Astrocyte (in vitro differentiated cells and primary cell): ENCODE measurements at regions not wholly inside any gene's neighbourhood (a gene's known extent, or its start where the extent isn't known, plus 50 kb on each side); places are given as distances from the start of the nearest gene placed in this dataset.
"Not testable (repeated sequence)": the region's sequence is repeated elsewhere in the genome, so short reads cannot be mapped to it uniquely, and the experiment has no call there.

Experiments
- CTCF ChIP-seq: IDR thresholded peaks from 2 replicates; pipeline ENCODE4 v1.5.1; 2011; ENCODE audit warnings: low read depth, mild to moderate bottlenecking, inconsistent platforms, low read length, moderate library complexity; ENCODE audit not compliant: insufficient read depth
- EZH2 ChIP-seq: IDR thresholded peaks from 2 replicates; pipeline ENCODE4 v1.6.1; 2012; ENCODE audit warnings: mild to moderate bottlenecking, low read length, inconsistent platforms; ENCODE audit not compliant: insufficient read depth

- not testable (repeated sequence) for TF ChIP-seq CTCF, EZH2
These were observed 4435.3 kb upstream of the TPTE start for GRCh38 chr21:6086038-6086437.
